ENCODE measurements at regions not wholly inside any gene's neighbourhood (a gene's known extent, or its start where the extent isn't known, plus 50 kb on each side); places are given as distances from the start of the nearest gene placed in this dataset.
"Not testable (repeated sequence)": the region's sequence is repeated elsewhere in the genome, so short reads cannot be mapped to it uniquely, and the experiment has no call there.

- DNase-seq = no peak
- intact Hi-C loops (cut with DNase I) = no loop called here
These were observed 90.1 kb downstream of the SREK1 start for GRCh38 chr5:66234241-66234640.

GRCh38 chr5:66238435-66238834, 94.3 kb downstream of the SREK1 start:
- intact Hi-C loops (cut with DNase I) = no loop called here
- no peak for DNase-seq

DNA sequence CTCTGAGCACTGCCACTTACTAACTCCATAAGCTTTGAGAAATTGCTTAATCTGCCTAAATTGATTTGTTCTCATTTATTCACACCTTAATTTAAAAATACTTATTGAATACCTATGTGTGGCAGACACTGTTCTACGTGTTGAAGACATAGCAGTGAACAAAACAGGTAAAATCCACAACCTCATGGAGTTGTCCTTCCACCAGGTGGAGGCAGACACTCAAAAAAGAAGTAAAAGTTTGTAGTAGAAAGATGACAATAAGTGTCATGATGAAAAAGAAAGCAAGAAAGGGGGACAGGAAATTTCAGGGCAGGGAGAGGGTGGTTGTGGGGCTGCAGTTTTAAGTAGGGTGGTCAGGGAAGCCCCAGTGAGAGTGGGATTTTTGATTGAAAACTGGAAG, 94.9 kb downstream of the SREK1 start:
- DNase-seq = no peak
- intact Hi-C loops (cut with DNase I) = no loop called here

- DNase-seq = no peak
- intact Hi-C loops (cut with DNase I) = no loop called here
These were observed 97.2 kb downstream of the SREK1 start for GRCh38 chr5:66241136-66241825.

- no peak for DNase-seq
- intact Hi-C loops (cut with DNase I) = no loop called here
These were observed 98.1 kb downstream of the SREK1 start for GRCh38 chr5:66242050-66242715.

- no peak for DNase-seq
- intact Hi-C loops (cut with DNase I) = no loop called here
These were observed 102.5 kb downstream of the SREK1 start for GRCh38 chr5:66246608-66247007.

- no peak for DNase-seq
- intact Hi-C loops (cut with DNase I) = no loop called here
These were observed 103.3 kb downstream of the SREK1 start for GRCh38 chr5:66247176-66247960.

DNA sequence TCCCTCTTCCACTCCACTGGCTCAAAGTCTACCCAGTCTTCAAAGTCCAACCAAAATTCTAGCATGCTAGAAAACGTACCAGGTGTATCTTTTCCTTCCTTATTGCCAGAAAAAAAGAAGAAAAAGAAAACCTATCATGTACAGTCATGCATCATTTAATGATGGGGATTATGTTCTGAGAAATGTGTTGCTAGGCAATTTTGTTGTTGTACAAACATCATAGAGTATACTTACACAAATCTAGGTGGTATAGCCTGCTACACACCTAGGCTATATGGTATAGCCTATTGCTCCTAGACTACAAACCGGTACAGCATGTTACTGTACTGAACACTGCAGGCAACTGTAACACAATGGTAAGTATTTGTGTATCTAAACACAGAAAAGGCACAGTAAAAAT, 104.8 kb downstream of the SREK1 start:
- intact Hi-C loops (cut with DNase I) = no loop called here
- DNase-seq = no peak

- no peak for DNase-seq
These were observed 105.8 kb downstream of the SREK1 start for GRCh38 chr5:66249920-66250319.

GRCh38 chr5:66252849-66253248, 108.7 kb downstream of the SREK1 start:
- intact Hi-C loops (cut with DNase I) = no loop called here

More at GRCh38 chr5:66249920-66250319, 105.8 kb downstream of the SREK1 start:
- intact Hi-C loops (cut with DNase I) = no loop called here

DNA sequence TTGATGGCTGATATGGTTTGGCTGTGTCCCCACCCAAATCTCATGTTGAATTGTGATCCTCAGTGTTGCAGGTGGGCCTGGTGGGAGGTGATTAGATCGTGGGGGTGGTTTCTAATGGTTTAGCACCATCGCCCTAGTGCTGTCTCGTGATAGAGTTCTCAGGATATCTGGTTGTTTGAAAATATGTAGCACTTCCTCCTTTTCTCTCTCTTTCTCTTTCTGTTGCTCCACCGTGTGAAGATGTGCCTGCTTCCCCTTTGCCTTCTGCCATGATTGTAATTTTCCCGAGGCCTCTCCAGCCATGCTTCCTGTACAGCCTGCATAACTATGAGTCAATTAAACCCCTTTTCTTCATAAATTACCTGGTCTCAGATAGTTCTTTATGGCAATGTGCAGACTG, 111.6 kb downstream of the SREK1 start:
- intact Hi-C loops (cut with DNase I) = no loop called here
- no peak for DNase-seq

More at GRCh38 chr5:66252849-66253248, 108.7 kb downstream of the SREK1 start:
- no peak for DNase-seq

- no peak for DNase-seq
- intact Hi-C loops (cut with DNase I) = no loop called here
These were observed 129.0 kb downstream of the SREK1 start for GRCh38 chr5:66273121-66273520.

- intact Hi-C loops (cut with DNase I) = no loop called here
- no peak for DNase-seq
These were observed 132.9 kb downstream of the SREK1 start for GRCh38 chr5:66276986-66277385.

DNA sequence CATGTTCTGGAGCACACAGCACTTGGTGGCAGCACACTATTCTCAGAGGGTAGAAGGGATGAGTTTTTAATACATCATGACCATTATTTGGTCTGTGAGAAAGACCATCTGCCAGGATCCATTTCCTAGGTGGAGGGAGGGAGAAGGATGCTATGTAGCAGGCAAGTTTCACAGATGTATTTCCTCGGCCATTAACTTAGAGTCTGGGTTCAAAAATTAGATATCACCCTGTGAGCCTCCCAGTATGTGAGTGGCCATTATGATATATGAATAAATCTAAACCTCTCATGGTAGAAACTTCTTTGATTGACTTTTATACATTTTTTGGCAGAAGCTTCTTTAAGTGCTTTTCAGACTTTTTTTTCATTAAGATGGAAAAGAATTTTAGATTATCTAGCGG, 133.9 kb downstream of the SREK1 start:
- DNase-seq = no peak
- intact Hi-C loops (cut with DNase I) = no loop called here

- DNase-seq = no peak
- intact Hi-C loops (cut with DNase I) = no loop called here
These were observed 137.2 kb downstream of the SREK1 start for GRCh38 chr5:66281294-66281693.

DNA sequence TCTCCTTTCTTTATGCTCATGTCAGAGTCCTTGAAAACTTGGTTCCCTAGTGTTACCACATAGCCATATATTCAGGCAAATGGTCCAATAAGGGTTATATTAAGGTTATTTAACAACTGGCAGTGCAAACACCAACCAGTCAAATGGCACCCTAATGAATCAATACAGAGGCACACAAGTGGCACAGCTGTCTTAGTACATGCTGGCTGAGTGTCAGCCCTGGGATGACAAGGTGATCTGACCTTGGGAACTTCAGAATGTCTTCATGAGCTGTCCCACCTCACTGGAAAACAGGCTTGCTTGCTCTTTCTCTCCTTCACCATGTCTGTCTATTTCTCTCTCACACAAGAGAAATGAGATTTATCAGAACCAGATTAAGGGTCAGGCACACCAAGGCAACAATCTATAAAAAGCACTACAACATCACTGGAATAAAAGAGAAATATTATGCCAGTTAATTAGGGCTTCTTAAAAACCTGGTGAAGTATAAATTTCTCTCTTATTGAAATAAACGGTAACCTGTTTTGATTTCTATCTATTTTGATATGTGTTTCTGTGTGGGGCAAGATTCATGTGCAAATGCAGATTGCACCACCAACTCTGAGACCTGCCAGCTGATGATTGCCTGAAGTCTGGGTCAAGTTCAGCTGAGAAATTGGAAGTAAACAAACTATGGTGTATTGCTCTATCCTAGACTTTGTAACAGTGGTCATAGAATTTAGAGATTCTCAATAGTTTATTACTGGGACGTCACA, 140.7 kb downstream of the SREK1 start:
- no peak for DNase-seq
- intact Hi-C loops (cut with DNase I) = no loop called here

GRCh38 chr5:66285343-66285922, 141.3 kb downstream of the SREK1 start:
- intact Hi-C loops (cut with DNase I) = no loop called here
- DNase-seq = no peak

DNA sequence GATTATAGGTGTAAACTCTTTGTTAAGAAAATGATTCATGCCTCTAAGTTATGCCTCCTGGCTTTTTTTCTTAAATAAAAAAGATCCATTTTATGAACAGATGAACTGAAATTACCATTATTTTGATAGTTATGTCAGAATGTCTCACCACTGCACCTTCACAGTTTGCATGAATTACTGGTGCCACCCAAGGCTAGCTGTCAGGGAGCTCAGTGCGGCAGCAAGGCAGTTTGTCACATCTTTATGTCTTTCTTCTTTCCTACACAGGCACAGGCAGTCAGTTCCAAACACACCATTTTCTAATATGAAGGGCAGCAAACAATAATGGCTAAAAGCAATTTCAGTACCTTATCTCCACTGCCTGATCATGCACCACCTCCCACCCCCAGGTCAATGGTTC, 147.7 kb downstream of the SREK1 start:
- intact Hi-C loops (cut with DNase I) = no loop called here
- DNase-seq = no peak

- intact Hi-C loops (cut with DNase I); DNase-seq: not testable (repeated sequence)
These were observed 149.8 kb downstream of the SREK1 start for GRCh38 chr5:66293851-66294250.

- intact Hi-C loops (cut with DNase I) = no loop called here
These were observed 155.4 kb downstream of the SREK1 start for GRCh38 chr5:66299463-66299862.

More at GRCh38 chr5:66299463-66299862, 155.4 kb downstream of the SREK1 start:
- no peak for DNase-seq

All from posterior cingulate gyrus (tissue), 11 donors.